ENCODE measurements at regions not wholly inside any gene's neighbourhood (a gene's known extent, or its start where the extent isn't known, plus 50 kb on each side); places are given as distances from the start of the nearest gene placed in this dataset.
A peak's percentile ranks its signal among the peaks of the same experiment; 100 is the strongest.
"Not testable (repeated sequence)": the region's sequence is repeated elsewhere in the genome, so short reads cannot be mapped to it uniquely, and the experiment has no call there.

DNA sequence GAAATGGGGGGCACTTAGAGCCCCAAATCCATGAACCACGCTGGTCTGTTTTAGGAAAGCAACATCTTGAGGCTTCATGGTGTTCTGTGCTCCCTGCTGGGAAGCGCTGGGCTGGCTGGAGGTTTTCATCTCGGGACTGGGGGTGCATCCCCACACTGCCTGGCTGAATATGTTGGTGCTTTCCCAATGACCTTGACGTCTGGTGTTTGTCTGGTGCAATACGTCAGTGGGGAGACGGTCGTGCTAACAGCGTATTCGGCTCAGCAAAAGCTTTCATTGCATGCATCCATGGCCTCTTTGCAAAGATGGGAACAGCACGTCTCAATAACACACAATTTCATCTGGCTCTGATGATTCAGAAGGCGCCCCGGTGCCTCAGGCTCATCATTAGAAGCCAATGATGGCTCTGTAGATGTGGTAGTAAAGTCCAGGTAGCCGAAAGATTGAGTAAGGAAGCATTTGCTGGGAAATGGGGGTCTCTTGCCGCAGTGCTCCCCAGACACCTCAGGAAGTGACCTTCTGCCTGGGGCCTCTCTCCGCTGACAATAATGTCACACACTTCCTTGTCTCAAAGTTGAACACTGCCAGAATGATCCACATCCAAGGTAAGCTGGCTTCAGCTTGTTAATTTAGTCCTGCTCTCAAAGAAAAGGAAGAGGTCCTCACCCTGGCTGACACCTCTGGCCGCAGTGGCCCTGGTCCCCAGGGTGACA is 97.7 kb downstream of the ING1 start:
- DNase-seq, result no peak

DNA sequence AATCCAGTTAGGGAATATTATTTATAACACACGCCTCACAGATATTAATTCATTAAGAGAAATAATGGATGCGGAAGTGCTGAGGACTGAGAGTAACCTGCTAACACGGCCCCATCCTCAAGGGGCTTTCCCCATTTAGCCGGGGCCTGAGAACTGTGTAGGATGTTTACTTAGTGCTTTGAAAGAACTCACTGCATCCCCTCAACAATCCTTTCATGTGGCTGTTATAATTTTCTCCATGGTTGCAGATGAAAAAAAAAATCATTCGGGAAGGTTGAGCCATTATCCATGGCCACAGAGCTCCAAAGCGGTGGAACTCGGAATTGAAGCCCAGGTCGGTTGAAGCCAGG is 98.2 kb downstream of the ING1 start:
- DNase-seq, result no peak

DNA sequence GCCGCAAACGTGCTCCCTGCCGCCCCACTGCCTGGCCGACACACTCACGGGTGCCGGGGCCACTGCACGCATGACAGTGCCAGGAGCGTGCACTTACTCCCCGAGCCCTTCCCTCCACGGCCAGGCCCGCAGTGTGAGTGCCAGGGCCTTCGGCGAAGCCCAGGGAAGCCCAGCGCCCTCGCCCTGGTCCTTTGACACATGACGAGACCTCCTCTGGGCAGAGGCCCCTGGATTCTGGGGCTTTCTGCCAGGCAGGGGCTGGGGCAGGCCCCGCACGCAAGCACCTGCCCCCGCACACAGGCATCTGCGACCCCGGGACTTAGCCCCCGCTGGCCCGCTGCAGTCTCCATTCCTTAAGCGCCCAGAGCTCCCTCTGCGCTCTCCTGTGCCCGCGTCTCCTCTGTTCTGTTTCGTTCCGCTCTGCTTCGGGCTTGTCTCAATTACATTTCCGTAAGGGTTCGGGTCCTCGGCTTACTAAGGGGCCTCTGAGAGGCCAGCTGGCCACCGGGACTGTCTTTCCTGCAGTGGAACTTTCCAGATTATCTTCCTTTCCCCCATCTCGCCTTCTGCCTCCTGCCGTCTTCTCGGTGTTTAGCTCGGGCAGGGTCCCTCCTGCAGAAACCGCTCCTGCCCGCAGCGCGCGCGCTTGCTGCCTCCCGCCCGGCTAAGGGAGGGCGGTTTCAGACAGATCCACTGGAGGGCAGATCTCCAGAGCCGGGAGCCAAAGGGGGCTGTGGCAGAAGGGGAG is 98.8 kb downstream of the ING1 start:
- DNase-seq, result no peak

DNA sequence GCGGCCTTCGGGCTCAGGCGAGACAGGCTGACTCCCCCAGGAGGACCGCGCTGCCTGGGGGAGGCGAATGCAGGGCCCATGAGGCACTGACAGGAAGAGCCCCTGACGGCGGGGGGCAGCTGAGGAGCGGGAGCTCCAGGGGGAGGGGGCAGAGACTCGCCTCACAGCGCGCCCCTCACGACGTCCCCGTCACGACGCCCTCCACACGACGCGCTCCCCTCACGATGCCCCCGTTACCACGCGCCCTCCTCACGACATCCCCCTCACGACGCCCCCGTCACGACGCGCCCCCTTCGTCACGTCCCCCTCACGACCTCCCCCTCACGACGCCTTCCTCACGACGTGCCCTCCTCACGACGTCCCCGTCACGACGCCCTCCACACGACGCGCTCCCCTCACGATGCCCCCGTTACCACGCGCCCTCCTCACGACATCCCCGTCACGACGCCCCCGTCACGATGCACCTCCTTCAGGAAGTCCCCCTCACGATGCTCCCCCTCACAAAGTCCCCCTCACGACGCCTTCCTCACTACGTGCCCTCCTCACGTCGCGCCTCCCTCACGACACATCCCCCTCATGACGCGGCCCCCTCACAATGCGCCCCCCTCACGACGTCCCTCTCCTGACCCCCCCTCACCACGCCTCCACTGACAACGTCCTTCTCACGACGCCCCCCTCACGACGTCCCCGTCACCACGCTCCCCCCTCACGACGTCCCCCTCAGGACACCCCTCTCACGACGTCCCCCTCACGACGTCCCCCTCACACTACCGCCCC is 99.6 kb downstream of the ING1 start:
- DNase-seq, result no peak

DNA sequence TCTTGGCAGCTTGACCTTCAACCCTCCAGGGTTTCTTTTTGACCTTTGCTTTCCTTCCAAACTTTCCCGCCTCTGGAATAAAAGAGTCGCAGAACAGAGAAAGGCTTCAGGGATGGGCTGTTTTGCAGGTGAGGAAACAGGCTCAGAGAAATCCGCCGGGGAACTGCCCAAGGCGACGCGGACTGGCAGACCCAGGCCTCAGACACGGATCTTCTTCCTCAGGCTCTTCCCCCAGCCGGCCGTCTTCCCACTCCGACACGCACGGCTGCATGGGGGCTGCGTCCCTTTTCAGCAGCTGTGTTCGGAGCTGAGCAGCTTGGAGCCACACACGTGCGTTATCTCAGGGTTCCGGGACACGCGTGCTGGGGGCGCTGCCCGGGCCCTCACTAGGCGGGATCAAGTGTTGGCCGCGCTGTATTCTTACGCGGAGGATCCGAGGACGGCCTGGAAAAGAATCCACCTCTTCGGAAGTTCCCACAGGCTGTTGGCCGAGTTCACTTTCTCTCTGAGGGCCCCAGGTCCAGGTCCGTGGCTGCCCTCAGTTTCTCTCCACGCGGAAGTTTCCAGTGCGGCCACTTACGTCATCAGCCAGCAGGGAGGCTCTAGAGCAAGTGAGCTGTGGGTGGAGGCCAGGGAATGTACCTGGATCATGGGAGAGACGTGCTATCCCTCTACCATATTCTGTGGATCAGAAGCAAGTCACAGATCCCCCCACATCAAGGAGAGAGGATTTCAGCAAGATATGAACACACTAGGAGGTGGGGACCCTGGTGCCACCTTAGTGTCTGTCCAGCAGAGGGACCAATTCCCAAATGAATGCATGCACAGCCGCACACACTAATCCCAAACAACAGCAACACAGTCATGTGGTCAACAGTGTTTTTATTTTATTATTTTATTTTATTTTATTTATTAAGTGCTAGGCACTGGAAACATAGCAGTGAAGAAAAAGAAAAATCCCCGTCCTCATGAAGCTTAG is 100.4 kb downstream of the ING1 start:
- no peak for DNase-seq

DNA sequence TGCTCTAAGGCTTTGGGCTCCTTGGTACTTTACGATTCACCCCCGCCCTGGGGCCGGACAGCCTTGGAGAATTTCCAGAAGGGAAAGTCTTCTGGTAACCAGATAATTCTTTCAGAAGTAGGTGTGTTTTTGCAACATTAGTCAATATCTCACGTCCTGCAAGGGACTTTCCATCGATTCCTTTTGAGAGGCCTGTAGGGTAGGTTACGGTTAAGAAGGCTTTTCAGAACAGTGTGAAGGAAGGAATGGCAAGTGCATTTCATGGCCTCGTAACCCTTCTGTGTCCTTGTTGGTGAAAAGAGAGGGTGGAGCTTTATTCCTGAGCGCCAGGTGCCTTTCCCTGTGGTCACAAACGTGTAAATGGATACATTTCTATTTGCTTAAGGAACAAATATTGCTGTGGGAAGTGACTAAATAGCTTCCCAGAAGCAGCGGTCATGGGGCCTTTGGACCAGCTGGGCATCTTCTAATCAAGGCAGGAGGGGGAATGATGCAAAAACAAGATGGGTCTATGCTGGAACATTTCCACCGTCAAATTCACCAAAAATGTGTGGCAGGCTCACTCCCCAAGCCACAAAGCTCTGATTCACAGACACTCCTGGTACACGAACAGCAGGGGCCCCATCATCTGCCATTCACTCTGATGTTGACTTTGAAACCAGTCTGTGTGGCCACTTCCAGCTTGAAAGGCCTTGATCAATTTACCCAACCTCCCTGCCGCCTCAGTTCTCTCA is 99.2 kb downstream of the ANKRD10 start:
- DNase-seq, result no peak

DNA sequence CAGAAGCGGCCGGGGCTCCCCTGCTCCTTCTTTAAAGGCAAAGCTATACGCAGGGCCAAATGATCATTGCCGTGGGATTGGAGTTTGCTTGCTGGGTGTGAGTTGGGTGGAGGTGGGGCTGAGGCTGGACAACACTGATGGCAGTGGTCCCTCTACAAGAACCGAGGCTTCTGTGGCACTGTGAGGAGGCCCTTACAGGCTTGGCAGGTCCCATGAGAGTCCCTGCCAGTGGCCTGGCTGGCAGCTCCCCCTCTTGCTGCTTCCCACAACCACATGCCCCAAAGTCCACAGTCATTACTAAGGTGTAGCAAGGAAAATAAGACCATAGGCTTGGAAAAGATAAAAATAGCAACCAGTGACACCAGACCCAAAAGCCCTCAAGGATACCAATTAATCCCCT is 98.4 kb downstream of the ANKRD10 start:
- DNase-seq, result no peak

DNA sequence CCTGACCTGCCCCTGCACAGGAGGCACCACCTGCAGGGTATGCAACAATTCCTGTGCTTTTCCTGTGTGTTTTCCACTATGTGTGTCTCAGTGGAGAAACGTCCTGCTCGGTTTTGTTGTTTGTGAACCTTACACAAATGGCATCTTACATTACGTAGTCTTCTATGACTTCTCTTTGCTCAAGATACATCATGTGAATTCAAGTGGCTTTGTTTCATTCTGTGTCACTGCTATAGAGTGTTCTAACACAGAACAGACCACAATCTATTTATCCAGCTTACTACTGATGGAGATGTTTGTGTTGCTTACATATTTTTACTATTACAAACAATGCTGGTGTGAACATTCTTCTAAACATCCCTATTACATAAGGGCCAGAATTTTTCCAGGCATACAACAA is 97.7 kb downstream of the ANKRD10 start:
- DNase-seq, result no peak

DNA sequence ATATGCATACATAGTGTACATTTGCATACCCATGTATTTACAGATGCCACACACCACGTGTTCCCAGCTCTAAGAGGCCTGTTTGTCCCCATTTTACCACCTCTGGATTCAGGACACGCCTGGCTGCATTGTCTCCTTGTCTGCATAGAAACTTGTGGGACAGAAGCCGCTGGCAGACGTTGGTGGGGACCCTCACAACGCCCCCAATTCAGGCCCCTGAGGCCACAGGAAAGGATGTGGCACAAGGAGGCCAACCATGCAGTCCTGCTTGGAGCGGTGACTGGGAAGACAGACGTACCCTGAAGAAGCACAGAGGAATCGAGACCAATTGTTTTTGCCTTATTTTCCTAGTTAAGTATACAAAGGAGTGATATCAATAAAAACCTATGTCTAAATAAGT is 96.1 kb downstream of the ANKRD10 start:
- no peak for DNase-seq

DNA sequence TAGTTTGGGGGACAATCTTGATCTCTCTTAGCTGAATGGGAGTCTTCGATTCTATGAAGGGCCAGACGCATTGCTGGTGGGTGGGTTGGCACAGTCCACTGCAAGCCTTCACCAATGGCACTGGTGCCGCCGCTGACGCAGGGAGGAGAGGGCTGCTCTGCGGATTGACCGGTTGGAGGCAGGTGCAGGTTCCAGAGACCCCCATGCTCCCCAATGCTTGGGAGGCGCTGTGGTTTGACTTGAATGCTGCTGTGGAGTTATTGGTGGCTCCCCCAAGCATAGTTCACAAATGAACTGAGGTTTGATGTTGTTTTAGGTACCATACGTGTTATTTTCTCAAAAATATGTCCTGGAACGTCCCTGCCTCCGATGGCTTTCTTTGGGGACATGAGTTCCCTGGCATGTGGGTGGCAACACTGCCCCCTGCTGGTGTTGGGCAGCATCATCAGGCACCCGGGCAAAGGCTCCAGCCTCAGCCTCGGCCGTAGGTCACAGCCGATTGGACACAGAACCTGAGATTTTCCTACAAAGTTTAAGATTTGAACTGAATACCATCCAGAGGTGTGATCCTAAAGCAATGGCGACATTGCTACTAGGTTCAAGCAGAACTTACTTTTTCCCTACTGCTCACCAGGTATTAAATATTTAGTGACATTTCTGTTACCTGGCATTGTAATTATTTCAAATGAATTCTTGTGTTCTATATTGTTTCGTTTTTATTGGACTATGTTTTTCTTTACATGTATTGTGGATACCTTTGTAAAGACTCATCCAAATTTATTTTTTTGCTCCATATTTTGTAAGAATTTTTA is 95.5 kb downstream of the ANKRD10 start:
- peak; percentile 56 for DNase-seq

DNA sequence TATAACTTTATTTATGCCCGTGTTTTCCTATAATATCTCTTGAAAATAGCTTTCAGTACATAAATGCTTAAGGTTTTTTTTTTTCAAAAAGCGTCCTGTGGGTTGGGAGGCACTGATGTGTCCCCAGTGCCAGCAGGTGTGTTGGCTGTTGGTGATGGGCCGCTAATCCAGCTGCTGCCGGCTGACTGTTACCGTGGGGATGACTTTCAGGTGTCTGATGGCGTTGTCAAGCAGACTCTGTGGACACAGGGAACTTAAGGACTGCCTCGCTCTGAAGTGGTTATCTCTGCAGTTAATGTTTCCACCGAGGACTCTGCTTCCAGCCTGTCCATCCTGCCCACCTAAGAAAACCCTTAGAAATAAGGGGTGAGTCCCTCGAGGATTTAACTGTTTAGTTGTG is 94.5 kb downstream of the ANKRD10 start:
- no peak for DNase-seq

DNA sequence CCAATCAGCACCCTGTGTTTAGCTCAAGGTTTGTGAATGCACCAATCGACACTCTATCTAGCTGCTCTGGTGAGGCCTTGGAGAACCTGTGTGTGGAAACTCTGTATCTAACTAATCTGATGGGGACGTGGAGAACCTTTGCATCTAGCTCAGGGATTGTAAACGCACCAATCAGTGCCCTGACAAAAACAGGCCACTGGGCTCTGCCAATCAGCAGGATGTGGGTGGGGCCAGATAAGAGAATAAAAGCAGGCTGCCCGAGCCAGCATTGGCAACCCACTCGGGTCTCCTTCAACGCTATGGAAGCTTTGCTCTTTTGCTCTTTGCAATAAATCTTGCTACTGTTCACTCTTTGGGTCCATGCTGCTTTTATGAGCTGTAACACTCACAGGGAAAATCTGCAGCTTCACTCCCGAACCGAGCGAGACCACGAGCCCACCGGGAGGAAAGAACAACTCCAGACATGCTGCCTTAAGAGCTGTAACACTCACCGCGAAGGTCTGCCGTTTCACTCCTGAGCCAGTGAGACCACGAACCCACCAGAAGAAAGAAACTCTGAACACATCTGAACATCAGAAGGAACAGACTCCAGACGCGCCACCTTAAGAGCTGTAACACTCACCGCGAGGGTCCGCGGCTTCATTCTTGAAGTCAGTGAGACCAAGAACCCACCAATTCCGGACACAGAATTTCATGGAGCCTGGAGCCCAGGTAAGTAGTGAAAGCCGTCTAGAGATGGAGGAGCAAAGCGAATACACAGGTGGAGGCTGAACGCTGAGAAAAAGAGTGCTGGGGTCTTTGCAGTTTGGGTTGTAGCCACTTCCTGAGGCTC is 92.8 kb downstream of the ANKRD10 start:
- DNase-seq, result not testable (repeated sequence)

DNA sequence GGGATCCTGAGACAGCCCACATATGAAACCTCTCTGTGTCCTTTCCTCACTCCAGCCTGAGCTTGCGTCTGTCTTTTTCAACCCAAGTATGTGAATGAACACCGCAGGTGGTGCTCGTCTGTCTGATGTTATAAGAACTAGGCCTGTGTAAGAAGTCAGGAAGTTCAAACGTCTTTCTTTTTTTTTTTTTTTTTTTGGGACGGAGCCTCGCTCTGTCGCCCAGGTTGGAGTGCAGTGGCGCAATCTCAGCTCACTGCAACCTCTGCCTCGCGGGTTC is 92.3 kb downstream of the ANKRD10 start:
- no peak for DNase-seq

DNA sequence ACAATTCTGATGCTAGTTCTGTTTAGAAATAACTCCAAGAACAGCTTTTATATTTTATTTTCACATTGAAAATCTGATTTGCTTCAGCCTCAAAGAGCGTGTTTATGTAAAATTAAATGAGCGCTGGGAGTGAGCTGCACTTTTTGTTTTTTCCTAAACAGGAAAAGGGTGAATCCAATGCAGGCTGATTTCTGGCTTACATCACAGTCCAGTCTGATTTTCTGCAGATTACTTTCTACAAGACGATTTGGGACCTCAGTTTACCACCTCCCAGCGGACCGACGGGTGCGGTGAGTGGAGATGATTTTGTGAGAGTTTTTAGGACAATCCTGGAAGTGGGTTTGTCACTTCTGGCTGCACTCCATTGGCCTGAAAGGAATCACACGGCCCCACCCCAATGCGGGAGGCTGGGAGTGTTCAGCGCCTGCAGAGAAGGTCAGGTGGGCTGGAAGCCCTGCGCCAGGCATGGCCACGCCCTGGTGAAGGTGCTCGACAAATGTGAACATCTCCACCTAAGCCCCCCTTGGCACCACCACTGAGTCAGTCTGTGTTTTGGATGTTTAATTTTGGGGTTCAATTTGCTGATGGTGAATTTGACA is 90.1 kb downstream of the ANKRD10 start:
- no peak for DNase-seq

DNA sequence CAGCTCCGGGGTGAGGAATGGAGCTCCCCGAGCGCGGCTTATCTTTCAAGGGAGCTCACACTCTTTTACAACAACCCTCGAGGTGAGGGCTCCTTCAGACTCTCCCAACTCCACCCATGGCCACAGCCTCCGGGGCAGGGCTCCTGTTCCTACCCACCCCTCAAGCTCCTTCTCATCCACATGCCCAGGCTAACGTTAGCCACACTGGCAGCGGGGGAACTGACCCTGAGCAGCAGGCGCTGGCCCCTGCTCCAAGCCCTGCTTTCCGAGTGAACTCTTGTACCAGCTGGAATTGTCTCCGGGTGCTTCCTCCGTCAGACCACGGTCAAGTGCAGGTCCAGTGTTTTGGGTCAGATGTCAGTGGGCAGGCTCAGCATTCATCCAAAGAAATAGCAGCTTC is 89.4 kb downstream of the ANKRD10 start:
- DNase-seq, result no peak

DNA sequence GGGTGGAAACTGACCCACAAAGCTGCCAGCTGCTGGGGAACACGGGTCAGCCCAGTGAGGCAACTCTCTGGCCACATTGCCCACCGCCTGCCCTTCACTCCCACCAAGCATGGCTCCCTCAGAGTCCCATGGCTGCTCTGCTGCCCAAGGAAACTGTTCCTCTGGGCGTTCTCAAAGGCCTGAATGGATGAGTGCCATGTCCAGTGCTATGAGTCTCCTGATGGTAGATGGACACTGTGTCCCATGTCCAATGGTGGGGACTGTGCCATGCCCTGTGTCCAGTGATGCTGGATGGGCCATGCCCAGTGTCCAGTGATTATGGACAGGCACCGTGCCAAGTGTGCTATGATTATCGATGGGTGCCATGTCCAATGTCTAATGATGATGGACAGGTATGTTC is 88.8 kb downstream of the ANKRD10 start:
- no peak for DNase-seq

DNA sequence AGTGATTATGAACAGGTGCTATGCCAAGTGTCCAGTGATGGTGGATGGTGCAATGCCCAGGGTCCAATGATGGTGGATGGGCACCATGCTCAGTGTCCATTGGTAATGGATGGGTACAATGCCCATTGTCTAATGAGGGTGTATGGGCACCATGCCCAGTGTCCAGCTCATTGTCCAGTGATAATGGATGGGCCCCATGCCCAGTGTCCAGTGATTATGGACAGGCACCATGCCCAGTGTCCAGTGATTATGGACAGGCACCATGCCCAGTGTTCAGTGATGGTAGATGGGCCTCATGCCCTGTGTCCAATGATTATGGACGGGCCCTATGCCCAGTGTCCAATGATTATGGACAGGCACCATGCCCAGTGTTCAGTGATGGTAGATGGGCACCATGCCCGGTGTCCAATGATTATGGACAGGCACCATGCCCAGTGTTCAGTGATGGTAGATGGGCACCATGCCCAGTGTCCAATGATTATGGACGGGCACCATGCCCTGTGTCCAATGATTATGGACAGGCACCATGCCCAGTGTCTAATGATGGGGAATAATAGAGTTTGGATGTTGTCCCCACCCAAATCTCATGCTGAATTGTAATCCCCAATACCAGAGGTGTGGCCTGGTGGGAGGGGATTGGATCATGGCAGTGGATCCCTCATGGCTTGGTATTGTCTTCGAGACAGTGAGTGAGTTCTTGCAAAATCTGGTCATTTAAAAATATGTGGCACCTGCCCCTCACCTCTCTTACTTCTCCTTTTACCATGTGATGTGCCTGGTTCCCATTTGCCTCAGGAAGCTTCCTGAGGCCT is 87.8 kb downstream of the ANKRD10 start:
- DNase-seq, result no peak

Measured in KG1 (cell line).